ENCODE measurements at regions not wholly inside any gene's neighbourhood (a gene's known extent, or its start where the extent isn't known, plus 50 kb on each side); places are given as distances from the start of the nearest gene placed in this dataset.

- no peak for DNase-seq
Measured at GRCh38 chr9:108167136-108167900, 677.7 kb upstream of the KLF4 start.

GRCh38 chr9:108166519-108166918 is 677.0 kb upstream of the KLF4 start:
- DNase-seq, result no peak

- DNase-seq, result no peak
Measured at GRCh38 chr9:108163321-108164005, 673.9 kb upstream of the KLF4 start.

GRCh38 chr9:108162664-108163063 is 673.1 kb upstream of the KLF4 start:
- no peak for DNase-seq

DNA sequence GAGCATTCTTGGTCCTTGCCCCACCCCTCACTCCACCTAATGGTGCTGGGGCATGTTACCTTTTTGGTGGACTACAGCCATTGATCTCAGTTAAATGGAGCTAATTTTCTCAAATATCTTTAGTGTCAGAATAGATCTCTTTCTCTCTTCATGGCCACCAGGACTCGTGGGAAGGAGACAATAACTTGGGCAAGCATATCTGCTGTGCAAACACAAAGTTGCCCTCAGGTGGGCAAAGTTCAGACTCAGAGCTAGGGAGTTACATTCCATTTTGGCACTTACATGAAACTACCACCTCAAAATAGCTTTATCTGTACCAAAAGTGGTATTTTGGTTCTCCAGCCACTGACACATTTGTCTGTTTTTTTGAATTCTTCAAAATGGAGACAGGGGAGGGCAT is 671.9 kb upstream of the KLF4 start:
- DNase-seq, result no peak

DNA sequence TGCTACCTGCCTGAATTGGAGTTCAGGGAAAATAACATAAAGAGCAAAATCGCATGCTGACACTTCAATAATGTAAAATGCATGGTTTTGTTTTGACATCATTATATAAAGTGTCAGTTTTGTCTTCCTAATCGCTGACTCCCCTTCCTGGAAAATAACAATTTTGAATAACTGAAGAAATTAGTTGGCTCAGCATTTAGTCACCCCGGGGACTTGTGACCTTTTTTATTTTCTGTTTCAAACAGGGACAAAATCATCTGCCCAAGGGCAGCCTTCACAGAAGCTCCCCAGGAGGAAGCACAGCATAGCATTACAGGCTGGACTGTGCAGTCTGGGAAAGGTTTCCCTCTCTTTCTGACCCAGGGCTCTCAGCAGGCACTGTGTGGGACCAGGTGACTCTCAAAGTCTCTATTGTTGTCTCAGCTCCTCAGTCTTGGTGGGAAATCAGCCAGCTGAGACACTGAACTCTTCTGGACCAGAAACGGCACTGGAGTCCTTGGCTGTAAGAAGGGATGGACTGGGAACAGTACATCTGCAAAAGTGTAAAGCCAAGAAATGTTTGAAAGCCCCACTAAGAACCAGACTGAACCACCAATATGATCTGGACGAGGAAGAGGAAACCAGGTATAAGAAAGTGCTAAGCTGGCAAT is 671.3 kb upstream of the KLF4 start:
- DNase-seq, result no peak

DNA sequence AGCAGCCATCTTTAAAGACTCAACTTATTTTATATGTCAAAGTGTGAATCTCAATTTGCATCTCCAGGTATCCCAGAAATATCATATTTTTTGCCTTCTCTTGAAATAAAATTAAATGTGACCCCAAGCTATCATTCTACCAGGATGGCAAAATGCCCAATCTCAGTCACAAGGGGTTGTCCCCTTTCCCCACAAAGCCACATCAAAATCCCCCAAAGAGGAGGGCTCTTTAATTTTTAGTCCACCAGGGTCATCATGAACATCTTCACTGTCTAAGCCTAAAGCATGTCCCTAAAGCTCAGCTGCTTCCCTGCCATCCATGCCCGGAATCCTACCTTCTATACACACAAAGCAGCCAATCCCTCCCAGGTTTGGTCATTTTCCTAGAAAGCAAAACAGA is 670.5 kb upstream of the KLF4 start:
- DNase-seq, result no peak

DNA sequence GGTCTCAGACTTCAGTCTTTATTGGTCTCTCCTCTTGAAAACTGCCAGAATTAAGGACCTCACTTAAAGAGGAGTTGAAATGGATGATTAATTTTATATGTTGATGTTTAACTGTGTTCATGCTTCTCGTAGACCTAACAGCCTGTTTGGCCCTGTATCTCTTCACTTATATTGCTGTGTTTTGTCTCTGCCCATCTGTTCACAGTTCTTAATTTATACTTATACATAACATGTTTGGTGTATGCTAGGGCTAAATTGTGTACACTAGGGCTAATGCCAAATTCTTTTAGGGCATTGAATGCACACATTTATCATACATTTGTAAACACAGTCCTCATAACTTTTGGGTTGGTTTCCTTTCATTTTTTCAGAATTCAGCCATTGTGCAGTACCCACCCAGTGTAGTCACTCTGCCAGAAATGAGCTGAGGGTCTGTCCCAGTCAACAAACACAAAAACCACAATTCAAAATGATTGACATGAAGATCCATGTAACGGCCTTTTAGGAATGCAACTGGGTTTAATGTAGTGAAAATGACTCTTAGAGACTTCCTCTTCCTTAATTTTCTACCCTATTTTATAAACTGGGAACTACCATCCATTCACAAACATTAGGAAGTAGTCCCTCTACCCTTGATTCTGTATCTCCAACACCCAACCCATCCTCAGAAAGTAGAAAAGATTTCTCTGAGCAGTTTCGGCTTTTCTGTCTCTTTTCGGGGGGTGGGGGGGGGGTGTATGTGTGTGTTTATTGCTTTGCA is 668.8 kb upstream of the KLF4 start:
- no peak for DNase-seq

GRCh38 chr9:108156270-108156998 is 666.9 kb upstream of the KLF4 start:
- DNase-seq, result no peak

DNA sequence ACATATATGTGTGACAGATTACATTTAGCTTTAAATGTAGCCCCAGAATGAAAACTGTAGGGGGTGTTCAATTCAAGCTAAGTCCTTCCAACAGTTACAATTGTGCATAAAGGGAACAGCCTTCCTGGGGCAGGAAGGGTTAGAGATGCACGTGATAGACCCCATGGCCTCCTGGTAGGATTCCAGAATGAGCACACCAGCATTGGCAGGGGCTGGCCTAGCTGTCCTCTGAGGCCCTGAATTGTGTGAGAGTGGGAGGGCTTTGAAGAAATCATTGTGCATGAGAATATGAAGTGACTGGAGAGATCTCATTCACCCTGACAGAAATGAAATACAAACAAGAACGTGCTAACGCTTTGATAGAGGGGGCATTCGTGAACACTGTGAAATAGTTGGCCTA is 663.8 kb upstream of the KLF4 start:
- no peak for DNase-seq

GRCh38 chr9:108150736-108151586 is 661.4 kb upstream of the KLF4 start:
- DNase-seq, result no peak

DNA sequence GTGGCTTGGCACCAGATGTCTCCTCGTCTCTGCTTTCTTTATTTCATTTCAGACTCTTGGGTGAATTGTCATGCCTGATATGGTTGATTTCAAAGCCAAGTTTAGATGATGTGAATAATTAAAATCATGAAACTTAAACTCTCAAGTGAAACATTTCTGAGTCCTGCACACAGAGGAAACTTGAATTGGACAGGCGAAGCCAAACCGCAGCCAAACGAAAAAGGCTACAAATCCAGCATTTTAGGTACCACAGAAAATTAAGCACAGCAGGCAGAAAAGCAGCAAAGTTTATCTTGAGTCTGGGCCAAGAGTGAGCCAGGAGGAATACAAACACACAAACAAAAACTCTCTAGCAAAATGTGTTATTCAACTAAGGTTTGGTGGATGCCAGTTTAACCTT is 659.8 kb upstream of the KLF4 start:
- DNase-seq, result no peak

DNA sequence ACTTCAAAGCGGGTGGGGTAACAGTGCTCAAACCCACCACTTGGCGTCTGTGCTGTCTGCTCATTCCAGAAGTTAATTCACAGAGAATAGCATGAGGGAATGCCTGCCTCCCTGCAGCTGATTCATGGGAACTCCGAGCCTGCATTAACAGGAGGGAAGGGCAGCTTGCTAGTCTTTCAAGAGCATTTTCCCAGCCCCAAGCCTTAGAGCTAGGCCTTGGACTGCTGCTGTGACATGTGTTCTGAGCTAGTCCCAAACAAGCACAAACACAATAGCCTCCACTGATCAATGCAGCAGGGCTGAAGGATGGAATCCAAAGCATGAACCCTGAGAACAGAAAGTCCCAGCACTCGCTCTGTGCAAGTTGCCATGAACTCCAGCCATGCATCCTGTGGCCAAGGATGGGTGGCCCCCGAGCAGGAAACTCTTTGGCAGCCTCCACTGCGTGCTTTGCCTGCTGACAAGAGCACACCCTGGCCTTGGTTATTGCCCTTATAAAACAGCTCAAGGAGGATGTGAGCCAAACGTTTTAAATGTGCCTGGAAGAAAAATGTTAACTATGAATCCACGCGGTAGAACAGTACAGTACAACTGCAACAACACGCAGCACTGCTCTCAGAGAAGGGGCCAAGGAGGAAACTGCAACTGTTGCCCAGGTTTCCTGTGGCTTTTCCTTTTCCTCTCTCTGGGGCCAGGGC is 653.1 kb upstream of the KLF4 start:
- no peak for DNase-seq

DNA sequence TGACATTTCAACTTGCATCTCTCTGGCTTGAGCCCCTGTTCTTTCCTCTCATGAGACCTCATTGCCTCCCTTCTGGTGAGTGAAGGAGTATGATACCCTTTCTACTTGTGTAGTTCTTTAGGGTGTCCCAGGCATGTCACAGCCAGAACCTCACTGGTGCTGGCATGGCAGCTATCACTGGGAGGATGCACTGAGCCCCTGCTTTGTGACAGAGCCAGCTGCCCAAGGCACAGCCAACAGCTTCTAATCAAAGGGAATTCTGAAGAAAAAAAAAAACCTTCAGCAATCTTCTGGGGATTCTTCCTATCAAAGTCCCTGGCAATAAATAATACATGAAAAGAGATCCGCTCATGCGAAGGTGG is 652.6 kb upstream of the KLF4 start:
- DNase-seq, result no peak

DNA sequence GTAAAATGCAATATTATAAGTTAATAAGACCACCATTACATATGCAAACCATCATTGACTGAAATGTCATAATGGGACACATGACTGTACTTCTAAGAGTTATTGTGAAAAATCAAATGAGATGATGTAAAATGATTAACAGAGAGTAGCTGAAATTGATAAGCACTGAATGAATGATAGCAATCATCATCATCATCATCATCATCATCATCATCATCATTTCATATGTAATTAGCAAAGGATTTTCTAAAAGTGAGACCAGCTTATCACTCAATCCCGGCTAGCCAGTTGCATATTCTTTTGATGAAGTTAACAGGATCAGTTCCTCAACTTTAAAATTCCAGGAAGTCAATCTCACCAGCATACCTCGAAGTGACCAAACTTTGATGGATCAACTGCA is 650.3 kb upstream of the KLF4 start:
- no peak for DNase-seq

GRCh38 chr9:108138516-108138915 is 648.9 kb upstream of the KLF4 start:
- DNase-seq, result no peak

- DNase-seq, result no peak
Measured at GRCh38 chr9:108136656-108137055, 647.1 kb upstream of the KLF4 start.

- DNase-seq, result no peak
Measured at GRCh38 chr9:108134486-108135128, 645.0 kb upstream of the KLF4 start.

- DNase-seq, result no peak
Measured at GRCh38 chr9:108133680-108134079, 644.1 kb upstream of the KLF4 start.

GRCh38 chr9:108133101-108133500 is 643.5 kb upstream of the KLF4 start:
- DNase-seq, result no peak

DNA sequence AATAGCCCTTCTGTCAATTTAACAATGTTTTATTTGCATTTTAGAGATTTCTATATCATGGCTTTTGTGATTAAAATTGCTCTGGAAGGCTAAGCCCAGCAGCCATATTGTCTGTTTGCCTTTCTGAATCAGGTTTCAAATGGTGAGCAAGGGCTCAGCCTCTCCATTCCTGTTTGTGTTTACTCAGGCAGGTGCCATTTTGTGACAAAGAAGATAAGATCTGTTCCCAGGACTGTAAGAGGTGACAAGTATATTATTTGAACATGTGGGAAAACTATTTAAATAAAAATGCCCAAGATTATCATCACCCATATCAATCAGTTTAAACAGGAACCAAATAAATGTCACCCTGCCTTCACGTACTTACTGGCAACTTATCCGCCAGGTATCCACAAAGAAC is 641.3 kb upstream of the KLF4 start:
- no peak for DNase-seq

Data from stimulated activated CD4-positive, alpha-beta T cell treated with anti-CD3 and anti-CD28 coated beads, Interleukin-4, amount 100 ng/mL, for 1 hour (primary cell).